Heart left ventricle (tissue), 13 donors: ENCODE measurements at regions not wholly inside any gene's neighbourhood (a gene's known extent, or its start where the extent isn't known, plus 50 kb on each side); places are given as distances from the start of the nearest gene placed in this dataset.

ENCODE experiments used
- CTCF ChIP-seq, 12 donors: fragments of 200-600 bp; sonication (generic) in 4 of 12; IDR thresholded peaks; one replicate each; pipeline versions ENCODE4 v1.5.0 to v1.8.0; 2018 to 2022; ENCODE audit warnings: antibody characterized with exemption in 12 of 12, mild to moderate bottlenecking in 5 of 12
- POLR2A ChIP-seq, 2 donors: fragments of 450-650 bp; IDR thresholded peaks; one replicate each; pipeline ENCODE4 v1.6.1; 2017; ENCODE audit warnings: antibody characterized with exemption in 2 of 2, mild to moderate bottlenecking in 2 of 2, moderate library complexity in 2 of 2
- donor health status: ischemic (EF 13 %, LVEDD 7.1; RV severe dilation, severe dysfunction).
- donor health status: DM: no; HTN: yes; CAD: no.
- donor health status: DM: no; HTN: no; CAD: no.
- donor health status: ischemic (EF 25% LVEDD 6.9; RV normal size, moderate dysfunction).
- donor health status: ischemic (EF 25% LVEDD 5.7; RV mildly dilated, moderate dysfunction).
- donor health status: ischemic (EF 35%, LVEDD 5.7; RV mildly dilated, moderate dysfunction).
- donor health status: nonischemic (EF 11% LVEDD 7.7; RV severe dilation, severe dysfunction).
- donor health status: DM: yes; HTN: yes; CAD: no.
- donor health status: PGD.
- donor health status: ischemic (EF 29% LVEDD 5.4; RV normal size, mild dysfunction).
- donor health status: nonischemic (EF 23%, LVEDD 6.1; RV moderate dilation, normal function).

- TF ChIP-seq POLR2A (IDR thresholded peaks at IDR 0.05): no peak
- TF ChIP-seq CTCF (IDR thresholded peaks at IDR 0.05): no peak
Measured at GRCh38 chr14:29354486-29354885, 573.2 kb downstream of the PRKD1 start.
